Mesendoderm (in vitro differentiated cells): ENCODE measurements at regions not wholly inside any gene's neighbourhood (a gene's known extent, or its start where the extent isn't known, plus 50 kb on each side); places are given as distances from the start of the nearest gene placed in this dataset.

Experiments
- DNase-seq: peaks from one replicate; pipeline ENCODE4 v3.0.0; 2013
- H2AK5ac ChIP-seq: 2 replicates; pipeline ENCODE4 v1.6.1; 2013; ENCODE audit warnings: low read length, inconsistent platforms
- H2BK120ac ChIP-seq: 2 replicates; pipeline ENCODE4 v1.6.1; 2013; ENCODE audit warnings: low read depth, mild to moderate bottlenecking, low read length, moderate library complexity, mixed read lengths
- H2BK15ac ChIP-seq: replicated peaks from 2 replicates; pipeline ENCODE4 v1.6.1; 2013; ENCODE audit warnings: low read depth, mild to moderate bottlenecking, moderate library complexity
- H2BK5ac ChIP-seq: 2 replicates; pipeline ENCODE4 v1.6.1; 2013; ENCODE audit warnings: low read length, inconsistent platforms
- H3K18ac ChIP-seq: 2 replicates; pipeline ENCODE4 v1.6.1; 2013; ENCODE audit warnings: mild to moderate bottlenecking, low read length, mixed read lengths
- H3K23ac ChIP-seq: one replicate; pipeline ENCODE4 v1.6.1; 2013; ENCODE audit warnings: low read length
- H3K27ac ChIP-seq: 2 replicates; pipeline ENCODE4 v1.5.1; 2013; ENCODE audit warnings: low read depth, mild to moderate bottlenecking, inconsistent platforms, low read length, moderate library complexity
- H3K27me3 ChIP-seq: 2 replicates; pipeline ENCODE4 v1.6.1; 2013; ENCODE audit warnings: low read length, control low read depth, mild to moderate bottlenecking, inconsistent platforms; ENCODE audit not compliant: insufficient read depth, poor library complexity
- H3K36me3 ChIP-seq: 2 replicates; pipeline ENCODE4 v1.6.1; 2013; ENCODE audit warnings: low read length, inconsistent platforms; ENCODE audit not compliant: control insufficient read depth, insufficient read depth
- H3K4ac ChIP-seq: one replicate; pipeline ENCODE4 v1.6.1; 2013; ENCODE audit warnings: low read depth, mild to moderate bottlenecking, low read length, moderate library complexity
- H3K4me1 ChIP-seq: 2 replicates; pipeline ENCODE4 v1.6.1; 2013; ENCODE audit warnings: low read depth, low read length, inconsistent platforms; ENCODE audit not compliant: control insufficient read depth
- H3K4me2 ChIP-seq: 2 replicates; pipeline ENCODE4 v1.6.1; 2013; ENCODE audit warnings: low read length
- H3K4me3 ChIP-seq: 2 replicates; pipeline ENCODE4 v1.5.1; 2013; ENCODE audit warnings: mild to moderate bottlenecking, low read length
- H3K56ac ChIP-seq: one replicate; pipeline ENCODE4 v1.6.1; 2013; ENCODE audit warnings: low read length
- H3K79me1 ChIP-seq: 2 replicates; pipeline ENCODE4 v1.6.1; 2013; ENCODE audit warnings: low read length, inconsistent platforms
- H3K79me2 ChIP-seq: 2 replicates; pipeline ENCODE4 v1.6.1; 2013; ENCODE audit warnings: mild to moderate bottlenecking, low read length; ENCODE audit not compliant: control insufficient read depth, insufficient read depth
- H3K9ac ChIP-seq: 2 replicates; pipeline ENCODE4 v1.6.1; 2013; ENCODE audit warnings: low read length, inconsistent platforms
- H4K5ac ChIP-seq: one replicate; pipeline ENCODE4 v1.6.1; 2013; ENCODE audit warnings: low read length
- H4K8ac ChIP-seq: one replicate; pipeline ENCODE4 v1.6.1; 2013; ENCODE audit warnings: low read depth, mild to moderate bottlenecking, control low read depth, low read length, moderate library complexity
- WGBS: extraction: QIAGEN DNeasy Blood & Tissue Kit; methylation state at CpG from one replicate; pipeline ENCODE4 v1.1.7; 2013; ENCODE audit warnings: low lambda C conversion rate, missing lambda C conversion rate; ENCODE audit not compliant: insufficient coverage; ENCODE audit errors: extremely low coverage; 5-methylcytosine and 5-hydroxymethylcytosine counted together

- Histone ChIP-seq H3K9ac (no peak overlapping the region), H2BK120ac (no peak overlapping the region), H3K4ac (no peak overlapping the region), H3K4me1 (no peaks in the 10 kb centered on the region), H3K79me2 (no peaks in the 10 kb centered on the region), H2BK15ac (no peak overlapping the region), H3K4me3 (no peak overlapping the region), H4K8ac (no peak overlapping the region), H2BK5ac (no peak overlapping the region), H4K5ac (no peak overlapping the region), H3K4me2 (no peak overlapping the region), H2AK5ac (no peak overlapping the region), H3K56ac (no peak overlapping the region), H3K27ac (no peak overlapping the region), H3K18ac (no peak overlapping the region), H3K23ac (no peak overlapping the region), H3K27me3 (no peaks in the 10 kb centered on the region), H3K79me1 (no peaks in the 10 kb centered on the region), H3K36me3 (no peaks in the 10 kb centered on the region)
- no peak for DNase-seq
- no CpG with 5 or more reads among the region's 6 CpGs for WGBS
Measured at GRCh38 chr5:8188874-8189565, 320.1 kb downstream of the MTRR start.

GRCh38 chr5:8192840-8193239 lies 323.9 kb downstream of the MTRR start:
- Histone ChIP-seq H2BK5ac (no peak overlapping the region), H3K27me3 (no peaks in the 10 kb centered on the region), H3K79me2 (no peaks in the 10 kb centered on the region), H3K36me3 (no peaks in the 10 kb centered on the region), H2BK120ac (no peak overlapping the region), H3K4me2 (no peak overlapping the region), H3K4me3 (no peak overlapping the region), H3K18ac (no peak overlapping the region), H3K79me1 (no peaks in the 10 kb centered on the region), H3K23ac (no peak overlapping the region), H2AK5ac (no peak overlapping the region), H3K56ac (no peak overlapping the region), H3K9ac (no peak overlapping the region), H3K4me1 (no peaks in the 10 kb centered on the region), H4K8ac (no peak overlapping the region), H3K4ac (no peak overlapping the region), H3K27ac (no peak overlapping the region), H2BK15ac (no peak overlapping the region), H4K5ac (no peak overlapping the region)
- no CpG with 5 or more reads among the region's 3 CpGs for WGBS
- DNase-seq = no peak

GRCh38 chr5:8196061-8196460 lies 327.1 kb downstream of the MTRR start:
- no peak overlapping the region for H3K9ac ChIP-seq
- no peak overlapping the region for H3K4me3 ChIP-seq
- no peak overlapping the region for H3K27ac ChIP-seq
- no peak overlapping the region for H2BK120ac ChIP-seq
- no peaks in the 10 kb centered on the region for H3K36me3 ChIP-seq
- no peak for DNase-seq
- no peak overlapping the region for H4K8ac ChIP-seq
- no peak overlapping the region for H2BK5ac ChIP-seq
- H3K18ac ChIP-seq = no peak overlapping the region
- H2BK15ac ChIP-seq = no peak overlapping the region
- no peaks in the 10 kb centered on the region for H3K79me1 ChIP-seq
- no peak overlapping the region for H4K5ac ChIP-seq
- no CpG with 5 or more reads among the region's 2 CpGs for WGBS
- H3K4me1 ChIP-seq = no peaks in the 10 kb centered on the region
- no peak overlapping the region for H2AK5ac ChIP-seq
- no peak overlapping the region for H3K23ac ChIP-seq
- H3K27me3 ChIP-seq = no peaks in the 10 kb centered on the region
- H3K4me2 ChIP-seq = no peak overlapping the region
- no peak overlapping the region for H3K4ac ChIP-seq
- H3K79me2 ChIP-seq = no peaks in the 10 kb centered on the region
- no peak overlapping the region for H3K56ac ChIP-seq

- Histone ChIP-seq H2AK5ac (no peak overlapping the region), H3K4me3 (no peak overlapping the region), H2BK5ac (no peak overlapping the region), H3K4me2 (no peak overlapping the region), H3K79me2 (no peaks in the 10 kb centered on the region), H3K79me1 (no peaks in the 10 kb centered on the region), H3K4ac (no peak overlapping the region), H3K36me3 (no peaks in the 10 kb centered on the region), H3K27me3 (no peaks in the 10 kb centered on the region), H3K18ac (no peak overlapping the region), H3K23ac (no peak overlapping the region), H4K8ac (no peak overlapping the region), H3K9ac (no peak overlapping the region), H3K27ac (no peak overlapping the region), H2BK120ac (no peak overlapping the region), H3K56ac (no peak overlapping the region), H4K5ac (no peak overlapping the region), H3K4me1 (no peaks in the 10 kb centered on the region), H2BK15ac (no peak overlapping the region)
- WGBS = 100% methylated on average over 4 of the region's 7 CpGs
- no peak for DNase-seq
Measured at GRCh38 chr5:8208307-8208706, 339.4 kb downstream of the MTRR start.

- H3K56ac ChIP-seq = no peak overlapping the region
- no peak for DNase-seq
- no peak overlapping the region for H3K4me3 ChIP-seq
- H3K27ac ChIP-seq = no peak overlapping the region
- no peak overlapping the region for H2BK15ac ChIP-seq
- no peaks in the 10 kb centered on the region for H3K27me3 ChIP-seq
- H3K23ac ChIP-seq = no peak overlapping the region
- no peak overlapping the region for H2AK5ac ChIP-seq
- WGBS = no CpG with 5 or more reads among the region's 5 CpGs
- no peak overlapping the region for H3K9ac ChIP-seq
- H4K5ac ChIP-seq = no peak overlapping the region
- H4K8ac ChIP-seq = no peak overlapping the region
- no peaks in the 10 kb centered on the region for H3K79me1 ChIP-seq
- H3K4me1 ChIP-seq = no peaks in the 10 kb centered on the region
- no peak overlapping the region for H3K4ac ChIP-seq
- H2BK5ac ChIP-seq = no peak overlapping the region
- H3K36me3 ChIP-seq = no peaks in the 10 kb centered on the region
- H3K18ac ChIP-seq = no peak overlapping the region
- H2BK120ac ChIP-seq = no peak overlapping the region
- no peaks in the 10 kb centered on the region for H3K79me2 ChIP-seq
- H3K4me2 ChIP-seq = no peak overlapping the region
Measured at GRCh38 chr5:8209500-8209899, 340.6 kb downstream of the MTRR start.

GRCh38 chr5:8213701-8214240 lies 344.8 kb downstream of the MTRR start:
- Histone ChIP-seq H3K18ac (no peak overlapping the region), H4K8ac (no peak overlapping the region), H2AK5ac (no peak overlapping the region), H3K9ac (no peak overlapping the region), H3K27ac (no peak overlapping the region), H3K79me1 (no peaks in the 10 kb centered on the region), H2BK15ac (no peak overlapping the region), H3K4me1 (no peaks in the 10 kb centered on the region), H3K4ac (no peak overlapping the region), H3K27me3 (no peaks in the 10 kb centered on the region), H3K4me3 (no peak overlapping the region), H2BK5ac (no peak overlapping the region), H3K79me2 (no peaks in the 10 kb centered on the region), H4K5ac (no peak overlapping the region), H3K23ac (no peak overlapping the region), H3K56ac (no peak overlapping the region), H3K4me2 (no peak overlapping the region), H3K36me3 (no peaks in the 10 kb centered on the region), H2BK120ac (no peak overlapping the region)
- no CpG with 5 or more reads among the region's 7 CpGs for WGBS
- no peak for DNase-seq
